Memory B cell (primary cell): ENCODE measurements at regions not wholly inside any gene's neighbourhood (a gene's known extent, or its start where the extent isn't known, plus 50 kb on each side); places are given as distances from the start of the nearest gene placed in this dataset.

Source experiments
- ATAC-seq: fragments of 150-1000 bp; cut with Tn5 transposase; 2 replicates; pipeline ENCODE4 v1.10.0; 2021; ENCODE audit warnings: low read depth, mild to moderate bottlenecking, moderate library complexity
- DNase-seq, 2 donors: peaks; one replicate each; pipeline ENCODE4 v3.0.0; 2022; ENCODE audit warnings: low spot score in 2 of 2
- H3K27ac Mint-ChIP-seq: one replicate; pipeline ENCODE4 v1.8.0; 2022; ENCODE audit warnings: mild to moderate bottlenecking, moderate library complexity, mixed read lengths
- H3K27me3 Mint-ChIP-seq: one replicate; pipeline ENCODE4 v1.8.0; 2022; ENCODE audit warnings: mixed read lengths
- H3K36me3 Mint-ChIP-seq: one replicate; pipeline ENCODE4 v1.8.0; 2022; ENCODE audit warnings: mild to moderate bottlenecking, mixed read lengths
- H3K4me1 Mint-ChIP-seq: one replicate; pipeline ENCODE4 v1.8.0; 2022; ENCODE audit warnings: mixed read lengths
- H3K4me3 Mint-ChIP-seq: one replicate; pipeline ENCODE4 v1.8.0; 2022; ENCODE audit warnings: mild to moderate bottlenecking, moderate library complexity, mixed read lengths
- H3K9me3 Mint-ChIP-seq: one replicate; pipeline ENCODE4 v1.8.0; 2022; ENCODE audit warnings: mixed read lengths

- ATAC-seq (no peak), DNase-seq (no peak)
- Mint-ChIP-seq H3K27ac (no peak overlapping the region), H3K4me1 (no peaks in the 10 kb centered on the region), H3K27me3 (peaks cover 6% of the 10 kb centered on the region), H3K4me3 (no peak overlapping the region), H3K36me3 (no peaks in the 10 kb centered on the region), H3K9me3 (peaks cover 2% of the 10 kb centered on the region)
These were observed 475.2 kb downstream of the CDK5RAP2 start for GRCh38 chr9:120104771-120105170.

- Mint-ChIP-seq H3K4me1 (no peaks in the 10 kb centered on the region), H3K27me3 (peaks cover 8% of the 10 kb centered on the region), H3K27ac (no peak overlapping the region), H3K4me3 (no peak overlapping the region), H3K9me3 (peaks cover 2% of the 10 kb centered on the region), H3K36me3 (no peaks in the 10 kb centered on the region)
- DNase-seq: no peak
- no peak for ATAC-seq
These were observed 479.4 kb downstream of the CDK5RAP2 start for GRCh38 chr9:120100595-120100994.

- Mint-ChIP-seq H3K27me3 (peaks cover 5% of the 10 kb centered on the region), H3K4me3 (no peak overlapping the region), H3K27ac (no peak overlapping the region), H3K9me3 (peaks cover 2% of the 10 kb centered on the region), H3K4me1 (no peaks in the 10 kb centered on the region), H3K36me3 (no peaks in the 10 kb centered on the region)
- DNase-seq (no peak), ATAC-seq (no peak)
These were observed 480.9 kb downstream of the CDK5RAP2 start for GRCh38 chr9:120099065-120099464.

- DNase-seq (no peak), ATAC-seq (no peak)
- H3K9me3 Mint-ChIP-seq: peaks cover 2% of the 10 kb centered on the region
- no peak overlapping the region for H3K27ac Mint-ChIP-seq
- no peaks in the 10 kb centered on the region for H3K36me3 Mint-ChIP-seq
- no peaks in the 10 kb centered on the region for H3K4me1 Mint-ChIP-seq
- H3K27me3 Mint-ChIP-seq: peaks cover 3% of the 10 kb centered on the region
- no peak overlapping the region for H3K4me3 Mint-ChIP-seq
These were observed 481.4 kb downstream of the CDK5RAP2 start for GRCh38 chr9:120098584-120098983.

GRCh38 chr9:120091206-120091605 lies 488.8 kb downstream of the CDK5RAP2 start:
- Mint-ChIP-seq H3K27ac (no peak overlapping the region), H3K27me3 (peaks cover 8% of the 10 kb centered on the region), H3K9me3 (peaks cover 7% of the 10 kb centered on the region), H3K4me1 (no peaks in the 10 kb centered on the region), H3K4me3 (no peak overlapping the region), H3K36me3 (no peaks in the 10 kb centered on the region)
- ATAC-seq (no peak), DNase-seq (no peak)

- Mint-ChIP-seq H3K36me3 (peaks cover 2% of the 10 kb centered on the region), H3K9me3 (peaks cover 9% of the 10 kb centered on the region), H3K27ac (no peak overlapping the region), H3K4me1 (no peaks in the 10 kb centered on the region), H3K4me3 (no peak overlapping the region), H3K27me3 (peaks cover 9% of the 10 kb centered on the region)
- ATAC-seq (no peak), DNase-seq (no peak)
These were observed 499.1 kb downstream of the CDK5RAP2 start for GRCh38 chr9:120080849-120081248.

GRCh38 chr9:120078112-120078511 lies 501.9 kb downstream of the CDK5RAP2 start:
- H3K4me3 Mint-ChIP-seq: no peak overlapping the region
- no peak overlapping the region for H3K27ac Mint-ChIP-seq
- no peak for DNase-seq

GRCh38 chr9:120071760-120072159 lies 508.2 kb downstream of the CDK5RAP2 start:
- DNase-seq (no peak), ATAC-seq (no peak)
- no peaks in the 10 kb centered on the region for H3K4me1 Mint-ChIP-seq
- no peak overlapping the region for H3K4me3 Mint-ChIP-seq
- peaks cover 2% of the 10 kb centered on the region for H3K27me3 Mint-ChIP-seq
- H3K27ac Mint-ChIP-seq: no peak overlapping the region
- peaks cover 2% of the 10 kb centered on the region for H3K9me3 Mint-ChIP-seq
- H3K36me3 Mint-ChIP-seq: no peaks in the 10 kb centered on the region

More at GRCh38 chr9:120078112-120078511, 501.9 kb downstream of the CDK5RAP2 start:
- peaks cover 10% of the 10 kb centered on the region for H3K27me3 Mint-ChIP-seq
- ATAC-seq: no peak
- no peaks in the 10 kb centered on the region for H3K9me3 Mint-ChIP-seq
- peaks cover 2% of the 10 kb centered on the region for H3K36me3 Mint-ChIP-seq
- H3K4me1 Mint-ChIP-seq: no peaks in the 10 kb centered on the region

- no peak for ATAC-seq
- no peak for DNase-seq
- peaks cover 3% of the 10 kb centered on the region for H3K9me3 Mint-ChIP-seq
- H3K4me1 Mint-ChIP-seq: no peaks in the 10 kb centered on the region
- H3K4me3 Mint-ChIP-seq: no peak overlapping the region
- H3K27me3 Mint-ChIP-seq: peaks cover 2% of the 10 kb centered on the region
- no peaks in the 10 kb centered on the region for H3K36me3 Mint-ChIP-seq
- no peak overlapping the region for H3K27ac Mint-ChIP-seq
These were observed 513.7 kb downstream of the CDK5RAP2 start for GRCh38 chr9:120066315-120066714.

GRCh38 chr9:120065151-120065550 lies 514.8 kb downstream of the CDK5RAP2 start:
- Mint-ChIP-seq H3K36me3 (no peaks in the 10 kb centered on the region), H3K4me3 (no peak overlapping the region), H3K9me3 (peaks cover 3% of the 10 kb centered on the region), H3K27me3 (peaks cover 2% of the 10 kb centered on the region), H3K27ac (no peak overlapping the region), H3K4me1 (no peaks in the 10 kb centered on the region)
- ATAC-seq: no peak
- no peak for DNase-seq

GRCh38 chr9:120045011-120045410 lies 535.0 kb downstream of the CDK5RAP2 start:
- H3K27me3 Mint-ChIP-seq: peaks cover 9% of the 10 kb centered on the region
- no peaks in the 10 kb centered on the region for H3K4me1 Mint-ChIP-seq
- ATAC-seq (no peak), DNase-seq (no peak)
- H3K27ac Mint-ChIP-seq: no peak overlapping the region
- H3K4me3 Mint-ChIP-seq: no peak overlapping the region
- no peaks in the 10 kb centered on the region for H3K36me3 Mint-ChIP-seq
- peaks cover 6% of the 10 kb centered on the region for H3K9me3 Mint-ChIP-seq

GRCh38 chr9:120043448-120043847 lies 536.5 kb downstream of the CDK5RAP2 start:
- Mint-ChIP-seq H3K4me3 (no peak overlapping the region), H3K27me3 (peaks cover 7% of the 10 kb centered on the region), H3K4me1 (no peaks in the 10 kb centered on the region), H3K27ac (no peak overlapping the region), H3K36me3 (no peaks in the 10 kb centered on the region), H3K9me3 (peaks cover 6% of the 10 kb centered on the region)
- no peak for DNase-seq
- no peak for ATAC-seq

GRCh38 chr9:120040896-120041295 lies 539.1 kb downstream of the CDK5RAP2 start:
- no peak overlapping the region for H3K27ac Mint-ChIP-seq
- DNase-seq (no peak), ATAC-seq (no peak)
- peaks cover 7% of the 10 kb centered on the region for H3K27me3 Mint-ChIP-seq
- H3K4me3 Mint-ChIP-seq: no peak overlapping the region
- no peaks in the 10 kb centered on the region for H3K36me3 Mint-ChIP-seq
- H3K9me3 Mint-ChIP-seq: peaks cover 6% of the 10 kb centered on the region
- H3K4me1 Mint-ChIP-seq: no peaks in the 10 kb centered on the region

- Mint-ChIP-seq H3K27me3 (peaks cover 5% of the 10 kb centered on the region), H3K27ac (no peak overlapping the region), H3K9me3 (peaks cover 5% of the 10 kb centered on the region), H3K4me3 (no peak overlapping the region), H3K4me1 (no peaks in the 10 kb centered on the region), H3K36me3 (no peaks in the 10 kb centered on the region)
- no peak for ATAC-seq
- DNase-seq: no peak
These were observed 541.6 kb downstream of the CDK5RAP2 start for GRCh38 chr9:120038342-120038741.

- ATAC-seq (no peak), DNase-seq (no peak)
- Mint-ChIP-seq H3K9me3 (peaks cover 5% of the 10 kb centered on the region), H3K4me1 (no peaks in the 10 kb centered on the region), H3K4me3 (no peak overlapping the region), H3K27me3 (peaks cover 7% of the 10 kb centered on the region), H3K36me3 (no peaks in the 10 kb centered on the region), H3K27ac (no peak overlapping the region)
These were observed 547.3 kb downstream of the CDK5RAP2 start for GRCh38 chr9:120032639-120033038.
